Astrocyte of the cerebellum (primary cell): ENCODE measurements at regions not wholly inside any gene's neighbourhood (a gene's known extent, or its start where the extent isn't known, plus 50 kb on each side); places are given as distances from the start of the nearest gene placed in this dataset.

ENCODE experiments used
- DNase-seq: peaks from one replicate; pipeline ENCODE4 v3.0.0-alpha.2; 2011; ENCODE audit warnings: low read depth
- H3K4me3 ChIP-seq: 2 replicates; pipeline ENCODE4 v1.5.1; 2011; ENCODE audit warnings: mild to moderate bottlenecking, low read depth, low read length, moderate library complexity
- in situ Hi-C: cut with HindIII; loops from 2 replicates; pipeline ENCODE4 v1.10.0; 2017; ENCODE audit warnings: low sequenced_read_pairs
- TF ChIP-seq, protein P1 (sequence below): IDR thresholded peaks from 2 replicates; pipeline ENCODE4 v1.5.1; 2012; ENCODE audit warnings: low read length, low read depth, moderate library complexity, mild to moderate bottlenecking; ENCODE audit errors: missing control alignments

DNA sequence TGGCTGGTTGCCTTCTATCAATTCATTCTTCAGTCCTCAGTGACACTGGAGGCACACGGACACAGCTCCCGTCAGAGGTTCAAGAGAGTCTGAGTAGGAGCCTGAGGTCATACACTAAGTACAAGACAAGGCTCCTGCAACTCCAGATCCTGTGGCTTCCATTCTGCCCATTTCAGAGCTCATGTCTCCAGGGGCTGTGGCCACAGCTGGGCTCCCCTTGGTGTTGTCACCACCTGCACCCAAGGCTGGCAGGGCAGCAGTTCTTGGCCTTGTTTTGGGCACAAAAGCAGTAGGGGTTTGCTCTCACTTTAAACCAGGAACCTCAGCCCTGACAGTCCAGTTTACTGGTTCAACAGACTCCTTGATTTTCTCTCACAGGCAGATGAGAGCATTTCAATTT is 189.6 kb downstream of the ICE1 start:
- TF ChIP-seq, protein P1, sequence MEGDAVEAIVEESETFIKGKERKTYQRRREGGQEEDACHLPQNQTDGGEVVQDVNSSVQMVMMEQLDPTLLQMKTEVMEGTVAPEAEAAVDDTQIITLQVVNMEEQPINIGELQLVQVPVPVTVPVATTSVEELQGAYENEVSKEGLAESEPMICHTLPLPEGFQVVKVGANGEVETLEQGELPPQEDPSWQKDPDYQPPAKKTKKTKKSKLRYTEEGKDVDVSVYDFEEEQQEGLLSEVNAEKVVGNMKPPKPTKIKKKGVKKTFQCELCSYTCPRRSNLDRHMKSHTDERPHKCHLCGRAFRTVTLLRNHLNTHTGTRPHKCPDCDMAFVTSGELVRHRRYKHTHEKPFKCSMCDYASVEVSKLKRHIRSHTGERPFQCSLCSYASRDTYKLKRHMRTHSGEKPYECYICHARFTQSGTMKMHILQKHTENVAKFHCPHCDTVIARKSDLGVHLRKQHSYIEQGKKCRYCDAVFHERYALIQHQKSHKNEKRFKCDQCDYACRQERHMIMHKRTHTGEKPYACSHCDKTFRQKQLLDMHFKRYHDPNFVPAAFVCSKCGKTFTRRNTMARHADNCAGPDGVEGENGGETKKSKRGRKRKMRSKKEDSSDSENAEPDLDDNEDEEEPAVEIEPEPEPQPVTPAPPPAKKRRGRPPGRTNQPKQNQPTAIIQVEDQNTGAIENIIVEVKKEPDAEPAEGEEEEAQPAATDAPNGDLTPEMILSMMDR: no peak
- DNase-seq: no peak
- in situ Hi-C loops: no loop called here

DNA sequence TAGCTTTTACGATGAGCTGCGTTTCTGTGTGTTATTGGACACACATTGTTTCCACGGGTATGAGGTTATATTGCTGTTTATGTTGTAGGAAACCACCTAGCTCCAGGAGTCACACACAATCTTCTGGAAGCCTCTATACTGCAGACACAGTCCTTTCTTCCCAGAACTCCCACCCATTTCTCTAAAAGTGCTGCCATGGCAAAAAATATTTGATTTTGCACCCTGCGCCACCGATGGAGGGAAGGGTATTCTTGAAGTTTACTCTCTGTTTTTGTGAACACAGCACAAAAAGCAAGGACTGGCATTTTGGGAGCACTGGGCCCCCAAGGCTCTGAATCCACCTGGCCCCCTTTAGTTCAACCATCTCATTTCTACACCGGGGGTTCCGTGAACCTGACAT is 187.5 kb downstream of the ICE1 start:
- TF ChIP-seq, protein P1: no peak
- no peak overlapping the region for H3K4me3 ChIP-seq
- no peak for DNase-seq
- in situ Hi-C loops: no loop called here

More for the DNA sequence above, 189.6 kb downstream of the ICE1 start:
- H3K4me3 ChIP-seq: no peak overlapping the region

DNA sequence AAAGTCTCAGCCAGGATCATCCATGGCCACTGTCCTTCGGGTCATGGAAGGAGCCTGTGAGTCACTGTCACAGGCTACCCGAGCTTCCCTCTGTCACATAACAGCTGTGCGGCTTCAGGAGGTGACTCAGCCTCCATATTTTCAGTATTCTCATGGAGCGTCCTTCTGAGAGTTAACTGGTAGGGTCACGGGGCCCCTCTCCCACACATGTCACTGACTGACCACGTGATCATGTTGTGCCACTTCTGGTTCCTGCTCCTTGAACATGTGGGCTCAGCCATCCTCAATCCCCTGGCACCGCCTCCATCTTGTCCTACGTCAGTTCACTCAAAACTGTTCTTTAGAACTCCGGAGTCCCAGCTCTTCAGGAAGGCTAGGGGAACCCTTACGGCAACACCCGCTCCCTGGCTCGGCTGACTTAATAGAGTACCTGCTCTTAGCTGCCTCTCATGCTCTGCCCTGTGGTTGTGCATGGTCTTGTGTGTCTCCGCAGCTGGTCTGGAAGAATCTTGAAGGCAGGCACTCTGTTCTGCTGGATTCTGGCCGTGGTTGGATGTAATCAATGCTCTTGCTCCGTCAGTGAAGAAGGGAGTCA is 182.8 kb downstream of the ICE1 start:
- in situ Hi-C loops: no loop called here
- H3K4me3 ChIP-seq: no peak overlapping the region
- no peak for DNase-seq
- TF ChIP-seq, protein P1: no peak

DNA sequence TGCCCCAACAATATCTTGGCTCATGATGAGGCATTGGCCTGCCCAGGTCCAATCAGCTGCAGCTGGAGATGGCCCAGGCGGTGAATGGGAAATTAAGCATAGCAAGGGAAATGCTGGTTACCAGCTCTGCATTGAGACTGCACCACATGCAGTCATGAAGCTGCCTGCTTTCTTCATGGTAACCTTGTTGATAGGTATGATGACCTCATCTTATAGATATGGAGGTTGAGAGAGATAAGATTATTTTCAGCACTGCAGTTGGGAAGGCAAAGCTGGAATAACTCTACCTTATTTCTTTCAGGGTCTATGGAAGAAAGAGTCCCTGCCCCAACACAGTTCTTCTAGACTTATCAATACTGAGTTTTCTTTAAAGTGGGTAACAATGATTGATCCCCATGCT is 180.1 kb downstream of the ICE1 start:
- H3K4me3 ChIP-seq: no peak overlapping the region
- TF ChIP-seq, protein P1: no peak
- DNase-seq: no peak
- in situ Hi-C loops: no loop called here

DNA sequence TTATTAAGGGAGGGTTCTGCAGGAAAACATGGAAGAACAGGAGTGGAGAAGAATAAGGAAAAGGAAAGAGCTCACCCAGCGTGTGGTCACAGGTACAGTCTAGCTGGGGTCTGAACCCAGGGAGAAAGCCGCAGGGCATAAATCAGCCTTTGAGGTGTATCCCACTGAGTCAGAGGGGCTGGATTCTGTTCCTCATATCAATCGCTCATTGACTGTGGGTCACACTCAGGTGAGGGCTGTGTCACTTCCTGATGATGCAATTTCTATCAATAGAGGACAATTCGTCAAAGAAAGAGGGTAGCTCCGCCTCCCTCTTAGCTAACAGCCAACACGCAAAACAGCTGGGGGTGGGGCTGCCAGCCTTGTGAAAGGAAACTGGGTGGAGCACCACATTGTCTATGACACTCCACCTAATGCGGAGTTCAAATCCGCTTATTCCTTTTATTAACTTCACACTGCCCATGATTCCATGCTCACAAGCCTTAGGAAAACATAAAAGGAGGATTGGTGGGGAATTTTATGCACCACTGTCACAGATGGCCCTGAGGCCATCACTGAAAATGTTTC is 176.2 kb downstream of the ICE1 start:
- H3K4me3 ChIP-seq: no peak overlapping the region
- TF ChIP-seq, protein P1: no peak
- DNase-seq: no peak
- in situ Hi-C loops: no loop called here

DNA sequence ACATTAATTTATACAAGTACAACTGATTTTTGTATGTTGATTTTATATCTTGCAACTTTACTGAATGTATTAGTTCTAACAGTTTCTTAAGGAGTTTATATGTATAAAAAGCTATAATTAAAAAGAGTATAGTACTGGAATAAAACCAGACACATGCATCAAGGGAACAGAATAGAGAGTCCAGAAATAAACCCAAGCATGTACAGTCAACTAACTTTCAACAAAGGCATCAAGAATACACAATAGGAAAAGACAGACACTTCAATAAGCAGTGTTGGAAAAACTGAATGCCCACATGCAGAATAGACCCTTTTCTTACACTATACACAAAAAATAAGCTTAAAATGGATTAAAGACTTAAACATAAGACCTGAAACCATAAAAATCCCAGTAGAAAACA is 170.9 kb downstream of the ICE1 start:
- no peak for DNase-seq
- in situ Hi-C loops: no loop called here
- H3K4me3 ChIP-seq: no peak overlapping the region
- TF ChIP-seq, protein P1: no peak

DNA sequence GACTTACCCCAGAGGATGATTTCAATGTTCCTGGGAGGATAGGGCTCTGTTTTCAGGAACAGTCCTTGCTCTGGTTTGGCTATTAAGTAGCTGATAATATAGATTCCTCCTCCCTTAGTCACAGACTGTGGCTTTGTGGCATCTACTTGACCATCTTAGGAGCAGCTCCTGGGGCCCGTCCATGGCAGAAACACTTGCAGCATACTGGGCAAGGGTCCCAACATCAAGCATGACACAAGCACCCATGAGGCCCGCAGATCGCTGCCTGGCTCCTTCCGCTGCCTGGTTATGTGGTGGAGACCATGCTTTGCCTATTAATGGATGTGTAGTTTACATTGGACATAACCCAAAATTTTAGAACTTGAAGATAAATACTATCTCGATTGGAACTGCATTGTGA is 170.1 kb downstream of the ICE1 start:
- no peak overlapping the region for H3K4me3 ChIP-seq
- in situ Hi-C loops: no loop called here
- TF ChIP-seq, protein P1: no peak
- no peak for DNase-seq
